ENCODE measurements at regions not wholly inside any gene's neighbourhood (a gene's known extent, or its start where the extent isn't known, plus 50 kb on each side); places are given as distances from the start of the nearest gene placed in this dataset.

- DNase-seq (ENCODE audit: low spot score), result no peak
Measured at GRCh38 chr6:6841571-6841970, 253.1 kb downstream of the LY86 start.

GRCh38 chr6:6842291-6842690 lies 253.8 kb downstream of the LY86 start:
- DNase-seq (ENCODE audit: low spot score), result no peak

- DNase-seq (ENCODE audit: low spot score), result no peak
Measured at GRCh38 chr6:6843057-6843627, 254.6 kb downstream of the LY86 start.

- DNase-seq (ENCODE audit: low spot score), result no peak
Measured at GRCh38 chr6:6843777-6844176, 255.3 kb downstream of the LY86 start.

- DNase-seq (ENCODE audit: low spot score), result no peak
Measured at GRCh38 chr6:6844530-6844929, 256.0 kb downstream of the LY86 start.

- no peak for DNase-seq (ENCODE audit: low spot score)
Measured at GRCh38 chr6:6845603-6846002, 257.1 kb downstream of the LY86 start.

- no peak for DNase-seq (ENCODE audit: low spot score)
Measured at GRCh38 chr6:6847591-6847990, 259.1 kb downstream of the LY86 start.

- peak; percentile 91 for DNase-seq (ENCODE audit: low spot score)
Measured at GRCh38 chr6:6851059-6851948, 256.5 kb upstream of the RREB1 start.

- DNase-seq (ENCODE audit: low spot score), result no peak
Measured at GRCh38 chr6:6851949-6852261, 255.9 kb upstream of the RREB1 start.

GRCh38 chr6:6856538-6857523 lies 250.9 kb upstream of the RREB1 start:
- peak; percentile 55 for DNase-seq (ENCODE audit: low spot score)

- no peak for DNase-seq (ENCODE audit: low spot score)
Measured at GRCh38 chr6:6857528-6857927, 250.2 kb upstream of the RREB1 start.

GRCh38 chr6:6858533-6858982 lies 249.2 kb upstream of the RREB1 start:
- DNase-seq (ENCODE audit: low spot score), result no peak

GRCh38 chr6:6859105-6859504 lies 248.7 kb upstream of the RREB1 start:
- DNase-seq (ENCODE audit: low spot score), result no peak

- DNase-seq (ENCODE audit: low spot score), result no peak
Measured at GRCh38 chr6:6859722-6860121, 248.0 kb upstream of the RREB1 start.

- no peak for DNase-seq (ENCODE audit: low spot score)
Measured at GRCh38 chr6:6860863-6861262, 246.9 kb upstream of the RREB1 start.

- no peak for DNase-seq (ENCODE audit: low spot score)
Measured at GRCh38 chr6:6861351-6861894, 246.3 kb upstream of the RREB1 start.

GRCh38 chr6:6861995-6862394 lies 245.8 kb upstream of the RREB1 start:
- DNase-seq (ENCODE audit: low spot score), result no peak

GRCh38 chr6:6863970-6864639 lies 243.7 kb upstream of the RREB1 start:
- DNase-seq (ENCODE audit: low spot score), result no peak

- DNase-seq (ENCODE audit: low spot score), result no peak
Measured at GRCh38 chr6:6865611-6866010, 242.2 kb upstream of the RREB1 start.

- DNase-seq (ENCODE audit: low spot score), result peak; percentile 21
Measured at GRCh38 chr6:6866656-6867403, 240.9 kb upstream of the RREB1 start.

GRCh38 chr6:6867404-6867799 lies 240.4 kb upstream of the RREB1 start:
- DNase-seq (ENCODE audit: low spot score), result no peak
